NCI-H82 (cell line): ENCODE measurements at regions not wholly inside any gene's neighbourhood (a gene's known extent, or its start where the extent isn't known, plus 50 kb on each side); places are given as distances from the start of the nearest gene placed in this dataset.
"Not testable (repeated sequence)": the region's sequence is repeated elsewhere in the genome, so short reads cannot be mapped to it uniquely, and the experiment has no call there.

Experiments used
- DNase-seq: peaks from one replicate; lab custom pipeline; 2025; lab: John Stamatoyannopoulos, UW

DNA sequence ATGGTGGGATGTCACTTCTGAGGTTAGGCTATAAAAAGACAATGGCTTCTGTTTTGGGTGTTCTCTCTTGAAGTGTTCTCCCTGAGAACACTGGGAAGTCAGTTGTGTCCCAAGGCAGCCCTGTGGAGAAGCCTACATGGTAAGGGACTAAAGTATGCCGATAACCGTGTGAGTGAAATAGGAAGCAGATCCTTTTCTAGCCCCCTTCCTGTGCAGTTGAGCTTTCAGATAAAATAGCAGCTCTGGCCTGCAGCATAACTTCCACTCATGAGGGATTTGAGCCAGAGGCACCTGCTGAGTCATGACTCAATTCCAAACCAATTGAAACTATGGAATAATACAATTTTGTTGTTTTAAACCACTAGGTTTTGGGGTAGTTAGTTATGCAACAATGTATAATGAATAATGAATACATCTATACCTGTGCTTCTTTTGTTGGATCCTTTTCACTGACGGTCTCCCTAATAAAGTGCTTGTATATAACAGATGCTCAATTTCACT lies 241.6 kb downstream of the TFAP2B start:
- no peak for DNase-seq

DNA sequence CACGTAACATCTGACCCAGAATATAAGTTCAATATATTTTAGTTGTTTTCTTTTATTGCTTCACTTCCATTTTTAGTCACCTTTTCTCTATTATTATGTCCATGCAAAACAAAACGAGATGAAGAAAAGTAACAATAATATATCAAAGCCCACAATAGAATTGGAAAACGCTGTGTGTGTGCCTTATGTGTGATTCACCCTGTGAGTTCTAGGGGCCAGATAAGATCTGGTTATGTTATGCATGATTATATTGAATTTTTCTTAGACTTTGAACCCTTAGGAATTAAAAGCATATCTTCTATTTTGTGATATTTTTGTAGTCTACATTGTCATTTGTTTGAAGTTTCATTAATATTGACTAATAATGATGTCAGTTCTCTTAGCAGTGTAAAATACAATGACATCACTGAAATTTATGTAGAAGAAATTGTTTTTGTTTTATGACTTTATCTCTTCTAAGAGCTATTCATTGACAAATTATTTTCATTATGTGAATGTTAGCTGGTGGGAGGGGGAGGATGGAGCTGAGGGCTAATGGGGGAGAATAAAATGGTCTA lies 243.6 kb downstream of the TFAP2B start:
- DNase-seq = no peak

DNA sequence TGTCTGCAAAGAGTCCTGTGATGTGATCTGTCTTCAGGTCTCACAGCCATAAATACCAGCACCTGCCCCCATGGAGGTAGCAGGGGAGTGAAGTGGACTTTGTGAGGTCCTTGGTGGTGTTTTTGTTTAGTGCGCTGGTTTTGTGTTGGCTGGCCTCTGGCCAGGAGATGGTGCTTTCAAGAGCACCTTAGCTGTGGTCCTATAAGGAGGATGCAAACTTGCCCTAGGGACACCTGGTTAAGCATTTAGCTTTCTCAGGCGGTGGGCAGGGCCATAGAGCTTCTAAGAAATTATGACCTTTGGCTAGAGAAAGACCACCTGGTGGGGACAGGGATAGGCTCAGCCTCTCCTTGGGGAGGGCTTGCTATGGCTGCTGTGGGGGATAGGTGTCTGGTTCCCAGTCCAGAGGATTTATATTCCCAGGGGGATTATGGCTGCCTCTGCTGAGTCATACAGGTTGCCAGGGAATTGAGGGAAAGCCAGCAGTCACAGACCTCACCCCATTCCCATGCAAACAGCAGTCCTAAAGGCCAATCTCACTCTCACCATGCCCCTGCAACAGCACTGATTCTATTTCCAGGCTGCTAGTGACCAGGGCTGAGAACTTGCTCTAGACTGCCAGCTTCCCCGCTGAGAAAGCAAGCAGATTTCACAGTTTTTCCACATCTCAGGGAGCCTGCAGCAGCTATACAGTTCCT lies 259.3 kb downstream of the TFAP2B start:
- peak; percentile 52 for DNase-seq

DNA sequence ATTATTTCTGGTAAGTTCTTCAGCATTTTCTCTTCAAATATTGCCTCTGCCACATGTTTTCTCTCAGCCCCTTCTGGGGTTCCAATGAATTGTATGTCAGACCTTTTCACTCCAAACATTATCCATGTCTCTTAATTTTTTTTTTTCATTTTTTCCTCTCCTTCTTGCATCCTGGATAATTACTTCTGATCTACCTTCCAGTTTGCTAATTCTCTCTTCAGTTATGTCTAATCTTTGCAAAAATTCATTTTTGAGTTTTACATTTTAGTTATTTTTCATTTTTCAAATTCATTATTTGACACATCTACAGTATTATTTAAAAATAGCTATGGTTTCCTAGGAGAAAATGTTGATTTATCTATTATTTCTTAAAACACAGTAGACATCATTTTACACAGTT lies 271.7 kb downstream of the TFAP2B start:
- no peak for DNase-seq

DNA sequence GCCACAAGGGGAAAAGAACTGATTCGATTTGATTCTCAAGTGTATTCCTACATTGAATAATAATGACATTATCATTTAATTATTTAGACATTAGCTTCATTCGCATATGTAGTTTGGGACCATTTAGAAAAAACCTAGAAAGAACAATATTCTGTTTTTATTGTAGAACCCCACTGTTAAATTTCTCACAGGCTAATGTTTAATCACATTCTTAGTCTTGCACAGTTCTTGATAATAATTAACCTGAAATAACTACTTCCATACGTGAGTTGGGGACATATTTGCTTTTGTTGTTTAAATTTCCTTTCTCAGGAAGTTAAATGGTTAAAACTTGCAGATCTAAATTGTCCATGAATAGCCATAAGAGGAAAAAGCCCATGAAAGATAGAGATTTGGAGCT lies 275.2 kb downstream of the TFAP2B start:
- no peak for DNase-seq

DNA sequence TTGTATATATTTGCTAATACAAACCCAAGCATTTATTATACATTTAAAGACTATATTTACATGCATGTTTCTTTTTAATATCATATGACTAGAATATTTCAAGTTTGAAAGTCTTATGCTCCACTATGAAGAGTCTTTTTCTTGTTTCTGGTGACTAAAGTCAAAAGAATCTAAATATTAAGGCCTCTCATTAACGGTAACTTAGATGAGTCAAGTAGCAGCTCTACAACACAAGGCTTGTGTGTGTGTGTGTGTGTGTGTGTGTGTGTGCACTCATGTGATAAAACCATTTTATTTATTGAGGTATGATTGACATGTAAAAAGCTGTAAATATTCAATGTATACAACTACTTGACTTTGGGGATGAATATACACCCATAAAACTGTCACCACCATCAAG lies 275.6 kb downstream of the TFAP2B start:
- DNase-seq = no peak

DNA sequence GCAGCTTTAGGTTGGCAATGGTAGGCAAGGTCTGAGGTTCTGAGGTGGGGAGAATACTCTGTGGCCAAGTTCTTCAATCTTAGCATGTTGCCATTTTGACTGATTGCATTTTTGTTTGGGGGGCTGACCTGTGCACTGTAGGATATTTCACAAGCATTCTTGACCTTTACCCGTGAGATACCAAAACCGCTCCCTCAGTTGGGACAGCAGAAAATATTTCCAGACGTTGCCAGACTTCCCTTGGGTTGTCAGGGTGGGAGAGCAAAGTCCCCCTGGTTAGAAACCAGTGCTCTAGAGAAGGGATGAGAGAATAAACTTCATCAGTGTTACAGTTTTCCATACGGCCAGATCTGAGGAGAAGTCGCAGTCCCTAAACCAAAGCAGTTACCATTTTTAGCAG lies 279.6 kb downstream of the TFAP2B start:
- DNase-seq = no peak

DNA sequence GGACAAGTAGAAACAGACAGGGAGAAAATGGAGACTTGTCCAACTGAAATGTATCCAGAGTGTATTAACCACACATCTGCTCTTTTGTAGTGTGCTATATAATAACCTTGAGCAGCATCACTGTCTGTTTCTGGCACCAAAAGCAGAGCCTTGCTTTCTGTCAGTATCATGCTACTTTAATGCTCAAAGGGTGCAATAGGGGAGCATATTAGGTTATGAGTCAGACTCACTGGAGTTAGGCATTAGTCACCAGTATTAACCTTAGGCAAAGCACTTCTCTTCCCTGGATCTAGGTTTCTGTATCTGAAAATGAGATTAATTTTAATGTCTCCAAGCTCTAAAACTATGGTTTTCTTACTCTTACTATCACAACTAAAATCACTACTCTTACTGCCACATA lies 280.1 kb downstream of the TFAP2B start:
- no peak for DNase-seq

DNA sequence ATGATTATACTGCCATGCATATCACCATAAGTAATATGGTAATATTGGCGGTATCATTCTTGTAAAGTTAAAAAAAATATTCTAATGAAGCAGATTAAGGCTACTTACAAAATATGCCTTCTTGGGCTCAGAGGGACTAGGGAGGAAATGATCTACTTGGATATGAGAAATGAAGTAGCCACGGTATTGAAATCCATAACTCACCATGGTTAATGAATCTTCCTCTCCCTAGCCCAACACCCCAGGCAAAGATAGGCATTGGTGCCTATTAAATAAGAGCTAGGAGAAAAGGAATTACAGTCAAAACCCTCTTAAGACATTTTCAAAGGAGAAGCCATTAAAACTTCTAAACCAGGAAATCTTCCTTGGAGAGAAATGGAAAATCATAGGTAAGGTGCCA lies 280.5 kb downstream of the TFAP2B start:
- no peak for DNase-seq

DNA sequence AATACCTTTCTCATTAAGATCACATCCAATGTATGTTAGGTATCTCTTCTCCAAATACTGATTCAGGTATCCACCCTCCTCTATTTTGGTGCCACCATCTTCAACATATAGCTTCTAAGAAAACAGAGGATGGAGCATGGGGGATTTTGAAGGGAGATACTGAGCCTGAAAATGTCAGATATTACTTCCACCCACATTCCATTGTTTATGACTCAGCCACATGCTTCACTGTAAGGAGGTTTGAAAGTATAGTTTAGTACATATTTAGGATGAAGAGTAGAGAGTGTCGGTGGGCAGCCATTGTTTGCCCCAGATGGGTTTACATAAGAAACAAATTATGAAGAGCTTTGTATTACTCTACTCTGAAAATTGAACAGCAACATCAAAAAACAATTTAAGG lies 286.7 kb downstream of the TFAP2B start:
- no peak for DNase-seq

DNA sequence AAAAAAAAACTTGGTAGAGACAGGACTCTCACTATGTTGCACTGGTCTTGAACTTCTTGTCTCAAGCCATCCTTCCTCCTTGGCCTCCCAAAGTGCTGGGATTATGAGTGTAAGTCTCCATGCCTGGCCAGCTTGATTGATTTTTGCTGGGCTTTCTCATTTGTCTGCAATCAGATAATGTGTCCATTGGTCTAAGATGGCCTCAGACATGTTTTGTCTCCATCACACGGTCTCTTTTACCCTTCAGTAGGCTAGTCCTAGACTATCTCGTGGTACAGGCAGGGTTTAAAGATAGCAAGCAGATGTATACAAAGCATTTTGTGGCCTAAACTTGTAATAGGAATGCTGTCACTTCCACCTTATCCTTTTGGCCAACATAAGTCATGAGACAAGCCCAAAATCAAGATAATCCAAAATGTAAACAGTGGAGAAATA lies 289.1 kb downstream of the TFAP2B start:
- no peak for DNase-seq

DNA sequence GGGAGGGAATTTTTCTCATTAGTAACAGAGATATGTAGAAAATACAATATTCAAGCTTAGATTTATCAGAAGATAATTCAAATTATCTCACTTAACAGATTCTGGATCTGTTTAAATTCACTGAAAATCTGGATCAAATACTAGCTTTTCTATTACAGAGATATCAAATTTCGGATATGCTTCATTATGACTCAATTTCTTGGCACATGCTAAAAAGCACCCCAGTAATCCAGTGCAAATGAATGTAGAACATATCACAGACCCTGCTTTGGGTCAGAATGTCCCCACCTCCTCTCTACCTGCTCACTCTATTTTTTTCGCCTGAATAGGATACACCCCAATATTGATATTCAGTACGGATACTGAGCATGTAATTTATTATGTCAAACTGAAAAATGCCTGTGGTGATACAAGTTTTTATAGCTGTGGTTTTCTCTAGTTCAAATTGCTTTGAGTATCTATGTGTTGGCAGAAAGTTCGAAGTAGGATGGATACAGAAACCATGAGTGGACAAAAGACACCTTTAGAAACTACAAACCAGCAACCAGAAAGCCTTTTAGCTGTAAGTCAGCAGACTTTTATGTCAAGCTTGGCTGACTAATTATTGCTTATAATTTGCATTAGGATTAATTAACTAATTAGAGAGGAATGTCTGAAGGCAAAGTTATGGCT lies 290.0 kb downstream of the TFAP2B start:
- DNase-seq = no peak

DNA sequence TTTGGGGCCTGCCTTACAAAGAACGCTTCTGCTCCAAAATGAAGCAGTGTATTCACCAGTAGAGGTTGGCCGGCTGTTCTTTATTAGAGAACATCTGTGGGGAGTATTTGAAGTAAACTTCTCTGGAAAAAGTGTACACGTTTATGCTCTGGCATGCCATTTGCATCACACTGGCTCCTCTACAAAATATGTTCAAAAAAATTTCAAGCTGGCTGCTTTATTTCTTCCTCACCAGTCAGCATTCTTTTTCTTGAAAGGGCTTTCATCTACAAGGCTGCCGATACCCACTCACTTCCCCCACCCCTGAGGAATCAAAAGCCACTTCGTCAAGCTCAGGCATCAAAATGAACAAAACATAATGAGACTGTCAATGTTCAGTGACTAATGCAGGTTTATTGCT lies 294.1 kb downstream of the TFAP2B start:
- DNase-seq = no peak

DNA sequence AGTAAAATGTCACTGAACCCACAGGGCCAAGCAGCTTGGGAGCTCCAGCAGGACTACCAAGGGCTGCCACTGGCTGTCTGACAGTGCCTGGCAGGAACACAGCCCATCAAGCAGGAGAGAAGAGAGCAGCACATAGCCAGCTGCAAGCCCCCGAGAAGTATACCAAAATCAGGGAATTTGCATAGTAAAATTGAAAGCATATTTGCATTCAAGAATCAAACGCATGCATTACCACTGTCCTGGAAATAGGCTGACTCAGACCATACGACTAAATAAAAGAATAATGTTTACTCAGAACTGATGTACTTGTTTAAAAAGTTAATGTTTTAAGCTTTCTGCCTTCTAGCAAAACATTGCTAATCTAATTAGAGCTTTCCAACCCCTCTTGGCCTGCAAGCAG lies 298.1 kb downstream of the TFAP2B start:
- DNase-seq = peak; percentile 17

DNA sequence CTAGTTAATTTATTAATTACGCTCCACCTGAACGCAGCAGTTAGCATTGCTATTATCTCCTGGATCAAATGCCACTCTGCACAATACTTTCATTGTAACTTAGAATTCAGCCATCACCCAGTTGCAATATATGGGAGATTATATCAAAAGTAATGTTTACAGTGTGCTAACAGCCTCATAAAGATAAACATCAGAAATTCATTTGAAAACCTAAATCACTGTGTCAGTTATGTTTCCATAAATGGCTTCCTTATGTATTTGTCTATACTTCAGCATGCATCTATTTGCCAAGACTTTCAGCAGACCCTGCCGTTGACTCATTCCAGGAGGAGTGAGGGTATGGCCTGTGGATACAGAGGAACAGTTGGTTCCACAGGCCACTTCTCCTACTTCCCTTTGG lies 300.1 kb downstream of the TFAP2B start:
- DNase-seq = no peak

DNA sequence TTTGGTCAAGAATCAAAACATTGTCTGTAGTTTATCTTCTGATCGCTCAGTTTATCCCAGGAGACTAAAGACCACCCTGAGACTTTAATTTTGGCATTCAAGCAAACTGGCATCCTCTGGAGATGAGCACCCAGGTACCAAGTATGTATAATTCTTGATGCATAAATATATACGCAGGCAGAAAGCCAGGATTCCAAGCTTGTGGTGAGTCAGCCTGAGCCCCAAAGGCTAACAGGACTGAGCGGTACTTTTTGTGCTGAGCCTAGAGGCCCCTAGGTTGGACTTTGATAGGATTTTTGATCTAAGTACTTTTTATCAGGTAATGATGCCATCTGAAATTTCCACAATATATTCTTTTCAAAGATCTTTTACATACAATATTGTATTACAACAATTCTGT lies 301.3 kb downstream of the TFAP2B start:
- no peak for DNase-seq

DNA sequence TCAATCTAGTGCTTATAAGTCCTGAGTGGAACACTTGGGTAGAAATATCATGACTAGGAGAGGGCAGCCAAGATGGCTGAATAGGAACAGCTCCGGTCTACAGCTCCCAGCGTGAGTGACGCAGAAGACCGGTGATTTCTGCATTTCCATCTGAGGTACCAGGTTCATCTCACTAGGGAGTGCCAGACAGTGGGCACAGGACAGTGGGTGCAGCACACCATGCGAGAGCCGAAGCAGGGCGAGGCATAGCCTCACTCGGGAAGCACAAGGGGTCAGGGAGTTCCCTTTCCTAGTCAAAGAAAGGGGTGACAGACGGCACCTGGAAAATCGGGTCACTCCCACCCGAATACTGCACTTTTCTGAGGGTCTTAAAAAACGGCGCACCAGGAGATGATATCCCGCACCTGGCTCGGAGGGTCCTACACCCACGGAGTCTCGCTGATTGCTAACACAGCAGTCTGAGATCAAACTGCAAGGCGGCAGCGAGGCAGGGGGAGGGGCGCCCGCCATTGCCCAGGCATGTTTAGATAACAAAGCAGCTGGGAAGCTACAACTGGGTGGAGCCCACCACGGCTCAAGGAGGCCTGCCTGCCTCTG lies 302.8 kb downstream of the TFAP2B start:
- not testable (repeated sequence) for DNase-seq

DNA sequence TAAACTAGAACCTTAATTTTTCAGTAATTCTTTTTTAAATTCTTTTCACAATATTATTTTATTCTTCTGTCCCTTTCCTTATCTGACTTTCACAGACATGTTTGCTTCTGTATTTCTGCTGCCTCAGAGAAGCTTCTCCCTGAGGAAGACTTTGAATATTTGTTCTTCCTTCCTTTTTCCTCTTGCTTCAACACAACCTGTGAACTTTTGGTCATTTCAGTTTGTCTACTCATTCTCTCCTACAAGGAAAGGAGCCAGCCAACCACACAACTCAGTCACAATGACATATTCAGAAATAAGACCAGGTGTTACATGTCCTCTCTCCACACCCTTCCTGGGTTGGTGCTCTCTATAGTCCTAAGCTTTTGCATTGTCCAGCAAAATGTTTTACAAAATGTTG lies 310.4 kb downstream of the TFAP2B start:
- DNase-seq = no peak

DNA sequence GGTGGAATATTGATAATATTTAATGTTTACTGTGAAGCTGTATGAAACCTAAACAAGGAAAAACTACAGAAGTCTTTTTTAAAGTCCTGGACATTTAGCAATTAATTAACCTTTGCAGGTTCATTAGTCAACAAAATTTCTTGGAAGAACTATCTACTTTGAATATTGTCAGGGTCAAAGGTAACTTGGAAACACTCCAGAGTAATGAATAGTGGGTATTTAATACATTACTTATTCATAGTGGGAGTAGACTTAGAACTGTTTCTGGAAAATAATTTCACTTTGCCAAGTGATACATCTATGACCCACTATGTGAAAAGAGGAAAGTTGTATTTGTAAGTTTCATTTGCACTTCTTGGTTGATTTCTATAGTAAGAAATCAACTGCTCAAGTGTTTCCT lies 319.1 kb downstream of the TFAP2B start:
- DNase-seq = no peak

DNA sequence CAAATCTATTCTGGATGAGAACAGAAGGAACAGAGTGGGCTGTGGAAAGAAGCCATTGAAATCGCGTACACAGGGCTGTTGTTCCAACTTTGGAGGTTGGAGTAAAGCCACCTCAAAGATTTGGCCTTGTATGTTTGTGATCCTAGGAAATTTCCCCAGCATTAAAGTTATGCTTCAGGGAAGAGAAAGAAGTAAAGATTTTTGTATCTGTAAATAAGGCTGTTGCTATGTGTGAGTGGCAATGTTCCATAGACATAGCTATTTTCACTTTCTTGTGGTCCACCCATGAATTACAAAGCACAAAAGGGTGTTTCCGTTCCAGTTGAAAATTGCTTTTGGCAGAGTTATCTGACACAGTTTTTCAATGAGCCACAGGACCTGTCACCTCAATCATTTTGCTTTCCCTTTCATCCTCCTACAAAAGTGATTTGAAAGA lies 321.3 kb downstream of the TFAP2B start:
- DNase-seq = no peak

DNA sequence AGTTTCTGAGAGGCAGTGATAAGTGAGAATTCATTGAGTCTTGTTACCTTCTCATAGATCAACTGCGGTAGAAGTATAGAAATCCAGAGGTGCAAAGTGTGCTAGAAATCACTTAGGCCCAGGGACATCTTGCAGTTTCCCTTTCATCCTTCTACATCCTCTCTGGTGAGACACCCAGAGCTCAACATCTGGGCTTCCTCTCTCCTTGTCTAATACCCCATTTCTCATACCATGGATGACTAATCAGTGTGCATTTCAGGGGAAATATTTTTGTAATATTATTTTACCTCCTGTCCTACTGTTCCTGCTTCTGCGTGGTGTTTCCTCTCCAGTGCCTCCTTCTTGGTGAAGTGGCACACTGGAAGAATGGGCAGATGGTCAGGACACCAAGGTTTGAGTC lies 322.4 kb downstream of the TFAP2B start:
- no peak for DNase-seq

DNA sequence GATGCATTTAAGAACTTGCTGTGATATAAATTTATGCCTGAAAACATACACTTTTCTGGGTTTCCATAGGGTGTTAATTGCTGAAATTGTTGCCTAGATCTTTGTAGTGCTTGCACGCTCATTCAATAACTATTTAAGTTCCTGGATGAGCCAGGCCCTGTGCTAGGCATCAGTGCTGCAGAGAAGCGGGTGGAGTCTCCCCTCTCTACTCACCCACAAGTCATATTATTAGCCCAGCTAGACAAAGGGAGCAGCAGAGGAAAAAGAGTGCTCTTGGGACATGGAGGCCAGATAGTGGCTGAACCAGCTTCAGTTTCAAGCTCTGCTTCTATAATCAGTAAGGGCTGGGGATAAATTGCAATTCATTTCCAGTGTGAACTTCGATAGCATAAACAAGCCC lies 329.1 kb downstream of the TFAP2B start:
- no peak for DNase-seq

DNA sequence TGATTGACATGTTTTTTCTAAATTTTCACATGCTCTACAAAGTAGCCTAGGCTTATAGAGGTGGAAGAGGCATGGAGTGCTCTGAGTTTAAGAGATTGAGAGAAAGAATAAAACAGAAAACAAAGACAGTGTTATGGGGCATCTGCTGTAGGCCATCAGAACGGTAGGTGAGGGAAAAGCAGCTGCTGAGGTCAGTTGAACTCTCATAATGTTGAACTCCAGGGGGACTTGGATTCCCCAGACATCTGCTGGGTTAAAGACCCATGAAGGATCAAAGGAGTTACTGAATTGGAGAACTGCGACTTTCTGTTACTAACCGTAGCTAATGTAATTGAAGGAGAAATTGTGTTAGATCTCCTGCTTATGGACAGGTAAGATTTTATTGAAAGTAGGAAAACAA lies 333.9 kb downstream of the TFAP2B start:
- peak; percentile 72 for DNase-seq
